Pancreas (tissue), 10 donors: ENCODE measurements at regions not wholly inside any gene's neighbourhood (a gene's known extent, or its start where the extent isn't known, plus 50 kb on each side); places are given as distances from the start of the nearest gene placed in this dataset.

Experiments
- ATAC-seq, 4 donors: fragments of 200-7000 bp; cut with Tn5 transposase; one replicate each; pipeline versions ENCODE4 v1.8.0 to v1.9.1; 2020; ENCODE audit warnings: mild to moderate bottlenecking in 4 of 4, moderate library complexity in 4 of 4
- DNase-seq, 6 donors: peaks; one replicate each; pipeline ENCODE4 v3.0.0-alpha.2; 2020
- FAIRE-seq: peaks from 2 replicates; lab custom pipeline; 2012; peaks lifted over from hg19 to GRCh38; lab: Jason Lieb, UNC
- H3K27ac ChIP-seq, 4 donors: fragments of 200-600 bp; sonication (generic); 1 replicate in 3 of 4; 2 replicates in 1 of 4; pipeline versions ENCODE4 v1.5.0 to v1.8.0; 2020
- H3K27me3 ChIP-seq, 4 donors: fragments of 200-600 bp; one replicate each; pipeline ENCODE4 v1.8.0; 2021
- H3K36me3 ChIP-seq, 3 donors: fragments of 200-600 bp; sonication (generic) in 1 of 3; one replicate each; pipeline versions ENCODE4 v1.5.0 to v1.8.0; 2020 to 2021
- H3K4me1 ChIP-seq, 3 donors: fragments of 200-600 bp; one replicate each; pipeline ENCODE4 v1.8.0; 2021
- H3K4me3 ChIP-seq, 4 donors: fragments of 200-600 bp; sonication (generic) in 2 of 4; one replicate each; pipeline versions ENCODE4 v1.5.0 to v1.8.0; 2020 to 2021
- H3K9me3 ChIP-seq, 4 donors: fragments of 200-600 bp; one replicate each; pipeline ENCODE4 v1.8.0; 2021
- WGBS, 2 donors: extraction: QIAGEN DNeasy Blood & Tissue Kit; methylation state at CpG; one replicate each; pipeline ENCODE4 v1.1.7; 2013; 5-methylcytosine and 5-hydroxymethylcytosine counted together
- intact Hi-C, 3 donors: fragments of 100-400 bp; cut with DNase I; formaldehyde crosslinking; loops; one replicate each; pipeline versions ENCODE4 v1.11.1 to v1.14.2; 2022
- TF ChIP-seq, protein P1 (sequence below), 4 donors: fragments of 200-600 bp; sonication (generic) in 3 of 4; IDR thresholded peaks; one replicate each; pipeline versions ENCODE4 v1.5.0 to v1.8.0; 2021; ENCODE audit warnings: antibody characterized with exemption in 4 of 4
- donor health status: healthy with polysubstance abuse.
- donor health status: DM: no; HTN: no; CAD: no; lungs with moderate emphysema.
- donor health status: DM: no; HTN: no; CAD: no.
- donor health status: control.
- donor health status: control.
- donor health status: Bipolar disorder and iron deficiency.
- donor health status: DM: yes; HTN: yes; CAD: no.
- donor health status: DM: no; HTN: no; CAD: no.
- donor health status: DM: no; HTN: no; CAD: no.
- donor health status: DM: yes; HTN: yes; CAD: no.

DNA sequence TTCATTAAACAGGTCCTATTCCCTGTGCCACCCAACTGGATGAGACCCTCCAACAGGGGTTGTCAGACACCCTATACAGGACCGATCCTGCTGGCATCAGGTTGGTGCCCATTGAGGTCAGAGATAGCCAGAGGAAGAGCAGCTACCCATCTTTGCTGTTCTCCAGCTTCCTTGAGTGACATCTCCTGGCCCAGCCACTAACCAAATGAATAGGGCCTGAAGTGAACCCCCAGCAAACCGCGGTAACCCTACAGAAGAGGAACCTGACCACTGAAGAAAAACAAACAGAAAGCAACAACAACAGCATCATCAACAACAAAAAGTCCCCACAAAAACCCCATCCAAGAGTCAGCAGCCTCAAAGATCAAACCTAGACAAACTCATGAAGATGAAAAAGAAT lies 133.6 kb upstream of the ARPP21 start:
- ATAC-seq = no peak

DNA sequence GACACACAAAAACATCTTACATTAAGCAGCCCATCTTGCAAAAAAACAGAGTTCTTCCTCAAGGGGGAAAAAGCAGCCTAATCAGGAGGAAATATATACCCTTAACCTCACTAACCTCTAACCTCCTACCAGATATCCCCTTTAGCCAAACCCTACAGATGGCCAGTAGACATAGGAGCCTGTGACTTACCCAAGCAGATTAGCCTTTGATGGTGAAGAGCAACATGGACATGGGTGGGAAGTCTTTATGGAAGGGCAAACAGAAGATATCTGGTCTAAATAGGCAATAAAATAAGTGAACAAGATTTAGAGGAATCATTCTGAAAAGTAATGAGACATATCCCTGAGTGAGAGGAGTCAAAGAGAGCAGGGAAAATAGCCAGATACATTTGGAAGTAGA lies 119.4 kb upstream of the ARPP21 start:
- H3K9me3 ChIP-seq = no peaks in the 10 kb centered on the region
- FAIRE-seq (no peak), ATAC-seq (no peak), DNase-seq (no peak)
- intact Hi-C loops = no loop called here
- TF ChIP-seq, protein P1, sequence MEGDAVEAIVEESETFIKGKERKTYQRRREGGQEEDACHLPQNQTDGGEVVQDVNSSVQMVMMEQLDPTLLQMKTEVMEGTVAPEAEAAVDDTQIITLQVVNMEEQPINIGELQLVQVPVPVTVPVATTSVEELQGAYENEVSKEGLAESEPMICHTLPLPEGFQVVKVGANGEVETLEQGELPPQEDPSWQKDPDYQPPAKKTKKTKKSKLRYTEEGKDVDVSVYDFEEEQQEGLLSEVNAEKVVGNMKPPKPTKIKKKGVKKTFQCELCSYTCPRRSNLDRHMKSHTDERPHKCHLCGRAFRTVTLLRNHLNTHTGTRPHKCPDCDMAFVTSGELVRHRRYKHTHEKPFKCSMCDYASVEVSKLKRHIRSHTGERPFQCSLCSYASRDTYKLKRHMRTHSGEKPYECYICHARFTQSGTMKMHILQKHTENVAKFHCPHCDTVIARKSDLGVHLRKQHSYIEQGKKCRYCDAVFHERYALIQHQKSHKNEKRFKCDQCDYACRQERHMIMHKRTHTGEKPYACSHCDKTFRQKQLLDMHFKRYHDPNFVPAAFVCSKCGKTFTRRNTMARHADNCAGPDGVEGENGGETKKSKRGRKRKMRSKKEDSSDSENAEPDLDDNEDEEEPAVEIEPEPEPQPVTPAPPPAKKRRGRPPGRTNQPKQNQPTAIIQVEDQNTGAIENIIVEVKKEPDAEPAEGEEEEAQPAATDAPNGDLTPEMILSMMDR (IDR thresholded peaks at IDR 0.05) = no peak
- no peak overlapping the region for H3K4me3 ChIP-seq
- H3K27ac ChIP-seq = no peak overlapping the region
- H3K27me3 ChIP-seq = no peaks in the 10 kb centered on the region
- no peaks in the 10 kb centered on the region for H3K36me3 ChIP-seq
- peaks cover 0 to 4% (median 0%) of the 10 kb centered on the region in 3 donors for H3K4me1 ChIP-seq

More for the DNA sequence above, 133.6 kb upstream of the ARPP21 start:
- intact Hi-C loops = no loop called here
- TF ChIP-seq, protein P1 (IDR thresholded peaks at IDR 0.05) = no peak
- H3K4me3 ChIP-seq = no peak overlapping the region
- no peak for FAIRE-seq
- no peak for DNase-seq
- no peaks in the 10 kb centered on the region for H3K9me3 ChIP-seq
- 88 to 93% methylated on average over 3 of the region's 3 CpGs for WGBS, 2 donors
- no peak overlapping the region for H3K27ac ChIP-seq
- H3K4me1 ChIP-seq = no peaks in the 10 kb centered on the region
- H3K27me3 ChIP-seq = no peaks in the 10 kb centered on the region
- no peaks in the 10 kb centered on the region for H3K36me3 ChIP-seq

DNA sequence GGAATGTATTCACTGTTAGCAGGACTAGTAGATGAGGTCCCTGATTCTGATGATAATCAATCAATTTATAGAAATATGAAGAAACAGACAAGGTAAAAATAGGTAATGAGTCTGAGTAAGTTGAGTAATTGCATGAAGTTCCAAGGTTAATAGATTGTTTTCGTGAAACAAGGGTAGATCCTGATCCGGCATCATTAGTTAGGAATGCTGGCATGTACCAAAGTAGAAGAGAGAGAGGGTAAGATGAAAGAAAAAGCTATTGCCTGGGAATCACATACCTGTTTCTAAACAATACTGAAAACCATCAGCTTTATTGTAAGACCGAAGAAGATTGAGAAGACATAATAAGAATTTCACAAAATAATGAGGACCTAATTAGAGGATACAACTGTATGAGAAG lies 118.1 kb upstream of the ARPP21 start:
- DNase-seq (no peak), FAIRE-seq (no peak), ATAC-seq (no peak)
- Histone ChIP-seq H3K4me3 (no peak overlapping the region), H3K9me3 (no peaks in the 10 kb centered on the region), H3K4me1 (no peaks in the 10 kb centered on the region), H3K36me3 (no peaks in the 10 kb centered on the region), H3K27me3 (no peaks in the 10 kb centered on the region), H3K27ac (no peak overlapping the region)
- WGBS, 2 donors = 47 to 60% methylated on average over 3 of the region's 3 CpGs
- TF ChIP-seq, protein P1 (IDR thresholded peaks at IDR 0.05) = no peak
- intact Hi-C loops = no loop called here

DNA sequence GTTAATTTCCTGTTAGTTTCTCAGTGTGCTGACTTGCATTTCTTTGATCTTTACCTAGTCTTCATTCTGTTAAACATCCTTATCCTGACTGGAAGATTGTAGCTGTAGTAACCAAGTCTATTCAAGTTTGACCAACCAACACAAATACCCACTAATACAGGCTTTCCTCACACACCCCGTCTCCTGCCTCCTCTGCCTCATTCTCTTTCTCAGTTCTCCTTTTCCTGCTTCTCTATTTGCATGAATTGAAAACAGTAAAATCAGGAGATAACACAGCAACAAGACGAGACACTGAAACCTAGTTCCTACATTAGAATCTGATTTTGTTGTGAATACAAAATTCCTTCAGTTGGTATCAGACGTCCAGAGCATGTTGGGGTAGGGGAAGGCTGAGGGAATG lies 116.9 kb upstream of the ARPP21 start:
- DNase-seq (no peak), FAIRE-seq (no peak), ATAC-seq (no peak)
- intact Hi-C loops = no loop called here
- no peak overlapping the region for H3K4me3 ChIP-seq
- no peaks in the 10 kb centered on the region for H3K9me3 ChIP-seq
- 42 to 54% methylated on average over 3 of the region's 3 CpGs for WGBS, 2 donors
- TF ChIP-seq, protein P1 (IDR thresholded peaks at IDR 0.05) = no peak
- H3K36me3 ChIP-seq = no peaks in the 10 kb centered on the region
- no peaks in the 10 kb centered on the region for H3K27me3 ChIP-seq
- H3K27ac ChIP-seq = no peak overlapping the region
- H3K4me1 ChIP-seq = no peaks in the 10 kb centered on the region

DNA sequence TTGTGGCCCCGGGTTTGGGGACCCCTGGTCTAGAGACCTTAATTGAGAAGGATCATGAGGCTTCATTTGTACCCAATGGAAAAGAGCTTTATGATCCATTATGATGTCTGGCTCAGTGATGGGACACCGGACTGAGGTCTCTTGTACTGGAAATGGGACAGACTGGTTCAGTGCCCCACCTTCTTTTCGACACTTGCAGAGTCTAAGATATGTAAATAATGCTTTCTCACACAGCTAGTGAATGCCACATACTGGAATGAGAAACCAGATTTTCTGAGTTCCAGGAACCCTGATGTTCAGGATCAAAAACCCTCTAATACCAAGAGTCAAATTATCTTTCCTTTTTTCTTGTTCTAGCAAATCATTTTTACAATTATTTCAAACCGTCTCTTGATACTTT lies 116.3 kb upstream of the ARPP21 start:
- FAIRE-seq (no peak), ATAC-seq (no peak), DNase-seq (no peak)
- WGBS, 2 donors = 61 to 77% methylated on average over 4 of the region's 4 CpGs
- Histone ChIP-seq H3K36me3 (no peaks in the 10 kb centered on the region), H3K4me1 (no peaks in the 10 kb centered on the region), H3K4me3 (no peak overlapping the region), H3K9me3 (no peaks in the 10 kb centered on the region), H3K27ac (no peak overlapping the region), H3K27me3 (no peaks in the 10 kb centered on the region)
- TF ChIP-seq, protein P1 (IDR thresholded peaks at IDR 0.05) = no peak
- intact Hi-C loops = no loop called here
